GM12892 (cell line): ENCODE measurements at regions not wholly inside any gene's neighbourhood (a gene's known extent, or its start where the extent isn't known, plus 50 kb on each side); places are given as distances from the start of the nearest gene placed in this dataset.

ENCODE experiments used
- POLR2A ChIP-seq: IDR thresholded peaks from 2 replicates; pipeline ENCODE4 v1.6.1; 2011; ENCODE audit warnings: low read depth, low read length, control low read depth
- POLR2AphosphoS5 ChIP-seq: IDR thresholded peaks from 2 replicates; pipeline ENCODE4 v1.6.1; 2011; ENCODE audit warnings: low read depth, low read length, control low read depth
- TAF1 ChIP-seq: IDR thresholded peaks from 2 replicates; pipeline ENCODE4 v1.6.1; 2011; ENCODE audit warnings: low read depth, mild to moderate bottlenecking, control low read depth, low read length, borderline replicate concordance

DNA sequence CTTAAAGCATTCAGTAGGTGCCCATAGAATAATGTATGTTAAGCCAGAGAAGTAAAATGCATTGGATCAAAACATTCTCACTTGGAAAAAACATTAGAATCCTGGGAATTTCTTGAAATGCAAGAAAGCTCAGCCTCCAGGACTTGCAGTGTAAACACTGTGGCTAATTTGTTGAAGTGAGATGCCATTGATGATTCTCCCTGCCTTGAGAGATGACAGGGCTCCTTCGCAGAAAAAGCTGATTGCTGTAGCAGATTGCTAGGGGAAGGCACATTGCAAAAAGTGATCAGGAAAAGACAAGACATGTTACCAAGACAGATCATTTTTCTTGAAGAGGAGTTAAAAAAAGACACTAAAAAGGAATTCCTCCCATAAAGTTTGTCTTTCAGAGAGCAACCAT, 204.2 kb upstream of the HMGA2 start:
- no peak for TF ChIP-seq POLR2AphosphoS5
- TF ChIP-seq POLR2A, result no peak
- TF ChIP-seq TAF1, result no peak
